Fibroblast of skin of left biceps (primary cell): ENCODE measurements at regions not wholly inside any gene's neighbourhood (a gene's known extent, or its start where the extent isn't known, plus 50 kb on each side); places are given as distances from the start of the nearest gene placed in this dataset.
A peak's percentile ranks its signal among the peaks of the same experiment; 100 is the strongest.

ENCODE experiments used
- DNase-seq, 2 experiments: peaks; one replicate each; pipeline ENCODE4 v3.0.0-alpha.2; 2013; ENCODE audit warnings: low read depth in 2 of 2

DNA sequence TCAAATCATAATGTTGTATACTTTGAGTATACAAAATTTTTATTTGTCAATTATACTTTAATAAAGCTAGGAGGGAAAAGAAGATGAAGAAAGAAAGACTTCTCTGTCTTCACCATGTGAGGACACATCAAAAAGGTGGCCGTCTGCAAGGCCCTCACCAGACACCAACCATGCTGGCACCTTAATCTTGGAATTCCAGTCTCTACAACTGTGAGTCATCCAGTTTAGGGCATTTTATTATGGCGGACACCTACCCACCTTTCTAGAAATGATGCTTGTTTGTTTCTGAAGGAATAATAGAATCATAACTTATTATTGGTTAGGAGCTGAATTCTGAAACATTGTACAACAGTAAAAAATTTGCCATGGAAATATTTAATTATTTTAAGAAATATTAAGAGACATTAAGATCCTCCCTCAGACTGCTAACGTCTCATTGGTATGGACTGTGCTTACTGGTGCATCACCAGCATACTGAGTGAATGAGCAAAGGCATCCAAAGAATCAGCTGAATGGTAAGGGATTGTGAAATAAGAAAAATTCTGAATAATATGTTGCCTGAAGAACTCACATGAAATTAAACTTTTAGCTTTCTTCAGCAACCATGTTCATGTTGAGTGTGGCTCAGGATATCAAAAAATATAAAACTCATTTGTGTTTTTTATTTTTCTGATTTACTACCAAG lies 536.6 kb downstream of the HTR7 start:
- no peak for DNase-seq

DNA sequence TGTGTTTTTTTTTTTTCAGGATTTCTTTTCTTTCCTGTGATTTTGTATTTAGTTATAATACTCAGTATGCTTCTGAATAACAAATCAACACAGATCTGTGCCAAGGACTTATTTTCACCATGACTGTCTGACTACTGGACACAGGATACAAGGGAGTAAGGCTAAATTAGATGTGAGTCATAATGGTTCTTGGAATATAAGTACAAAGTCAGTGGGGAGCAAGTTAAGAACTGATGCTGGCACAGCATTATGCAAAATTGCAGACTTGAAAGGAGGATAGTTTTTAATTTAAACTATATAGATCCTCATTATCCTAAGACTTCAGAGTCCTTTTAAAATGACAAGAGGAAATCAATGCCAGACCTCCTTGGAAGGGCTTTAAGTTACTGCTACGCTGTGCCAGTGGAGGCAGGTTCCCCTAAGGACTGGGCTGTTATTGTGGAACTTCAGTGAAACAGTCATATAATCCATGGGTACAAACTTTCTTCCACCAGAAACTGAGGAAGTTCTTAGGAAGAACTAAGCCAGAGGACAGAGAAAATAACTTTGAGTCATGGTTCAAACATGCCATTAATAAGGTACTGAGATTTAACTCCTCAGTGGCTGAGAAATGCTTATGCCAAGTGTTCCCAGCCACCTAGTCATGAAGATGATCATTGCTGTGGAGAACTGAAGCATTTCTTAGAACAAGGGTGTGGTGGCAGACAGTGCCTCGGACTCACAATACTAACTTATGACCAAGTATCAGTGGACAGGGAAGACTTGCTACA lies 531.2 kb downstream of the HTR7 start:
- DNase-seq = no peak

DNA sequence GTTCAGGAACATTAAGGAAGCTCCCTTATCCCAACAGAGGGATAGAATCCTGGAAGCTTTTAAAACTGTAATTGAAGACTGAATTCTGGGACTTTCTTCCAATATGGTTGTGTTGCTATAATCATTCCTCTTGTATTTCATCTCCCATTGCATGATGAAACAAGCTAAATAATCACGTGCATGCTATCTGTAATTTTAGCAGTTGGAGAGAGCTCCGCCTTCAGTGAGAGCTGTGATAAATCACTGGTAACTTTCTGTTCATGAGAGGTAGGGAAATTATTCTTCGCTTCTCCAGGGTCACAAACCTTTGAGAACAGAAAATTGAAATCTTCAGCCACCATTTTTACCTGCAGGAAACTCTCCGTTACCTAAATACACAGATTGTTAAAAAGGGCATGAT lies 530.2 kb downstream of the HTR7 start:
- no peak for DNase-seq

DNA sequence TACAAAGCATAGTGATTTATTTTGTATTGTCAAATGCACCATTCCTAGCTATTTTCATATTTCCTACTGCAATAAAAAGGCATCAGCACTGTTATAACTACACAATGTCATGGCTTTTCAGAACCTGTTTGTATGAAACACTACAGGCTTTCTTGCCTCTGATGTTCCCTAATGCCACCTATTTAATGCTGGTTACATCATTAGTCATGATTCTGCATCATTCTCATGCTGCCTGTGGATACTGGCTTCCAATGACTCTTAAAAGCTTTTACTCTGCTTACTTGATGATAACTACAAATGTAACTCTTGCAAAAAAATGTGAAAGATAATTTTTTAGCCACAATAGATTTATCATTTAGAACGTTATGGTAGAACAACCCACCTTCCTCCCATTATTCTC lies 529.4 kb downstream of the HTR7 start:
- no peak for DNase-seq

DNA sequence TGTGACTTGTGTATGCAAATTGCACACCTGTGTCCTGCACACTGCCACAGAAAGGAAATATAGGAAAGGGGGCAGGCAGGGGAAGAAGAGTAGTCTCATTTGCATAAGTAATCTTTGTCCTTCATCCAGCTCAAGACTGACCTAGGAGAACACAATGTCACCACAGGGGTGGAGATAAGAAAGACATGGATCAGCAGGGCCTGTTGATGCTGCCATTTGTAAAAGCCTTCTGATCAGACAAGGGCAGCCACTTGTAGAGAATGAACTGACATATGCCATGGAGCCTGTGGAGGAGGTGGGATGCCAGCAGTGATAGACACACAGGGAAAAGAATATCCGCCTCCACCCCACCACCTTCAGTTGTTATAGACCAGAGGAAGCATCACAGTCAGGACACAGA lies 528.9 kb downstream of the HTR7 start:
- DNase-seq = no peak

DNA sequence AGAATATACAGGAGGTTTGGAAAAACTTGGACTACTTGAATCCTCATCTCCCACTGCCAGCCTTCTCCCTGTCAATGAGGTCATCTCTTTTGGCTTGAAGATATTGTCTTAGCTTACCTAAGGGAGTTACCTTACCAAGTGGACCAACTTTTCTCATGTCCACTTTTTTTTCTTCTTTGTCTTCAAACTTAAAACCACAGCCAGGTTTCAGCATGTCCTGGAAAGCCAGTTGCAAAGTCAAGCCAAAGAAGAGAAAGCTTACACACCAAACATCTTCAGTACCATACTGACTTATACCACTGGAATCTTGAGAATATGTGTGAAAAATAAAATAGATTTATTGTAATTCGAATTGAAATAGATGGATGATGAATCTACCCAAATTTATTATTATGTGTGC lies 520.5 kb downstream of the HTR7 start:
- DNase-seq = no peak

DNA sequence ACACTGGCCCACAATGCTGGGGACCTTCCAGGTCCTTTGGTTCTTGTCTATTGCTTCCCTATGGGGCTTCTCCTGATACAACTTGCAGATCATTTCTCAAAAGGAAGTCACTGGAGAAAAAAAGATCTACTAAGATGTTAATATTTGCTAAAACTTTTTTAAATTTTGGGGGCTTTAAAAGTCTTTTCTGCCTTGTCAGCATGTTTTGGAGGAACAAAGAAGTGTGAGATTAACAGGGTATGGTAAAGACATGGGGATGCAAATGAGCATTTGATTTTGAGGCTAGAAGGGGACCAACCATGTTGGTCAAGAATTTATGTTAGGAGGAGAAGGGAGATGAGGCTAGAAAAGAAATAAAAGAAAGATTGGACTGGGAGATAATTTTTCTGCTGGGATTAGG lies 515.4 kb downstream of the HTR7 start:
- DNase-seq = no peak

DNA sequence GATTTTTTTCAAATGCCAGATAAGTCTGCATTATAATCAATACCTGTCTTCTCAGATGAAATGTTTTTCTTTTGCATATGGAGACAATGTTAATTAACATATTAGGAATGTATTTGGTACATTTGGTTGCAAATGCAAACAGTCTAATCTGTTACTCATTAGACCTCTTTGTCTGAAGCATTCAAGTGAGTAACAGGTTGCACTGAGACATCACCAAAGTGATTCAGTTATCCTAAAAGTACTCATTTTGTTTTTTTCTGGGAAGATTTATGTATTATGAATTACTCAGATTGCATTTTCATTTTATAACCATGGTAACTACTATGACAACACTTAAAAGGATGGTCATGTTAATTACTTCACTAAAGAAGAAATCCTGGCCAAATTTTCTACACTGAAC lies 513.6 kb downstream of the HTR7 start:
- no peak for DNase-seq

DNA sequence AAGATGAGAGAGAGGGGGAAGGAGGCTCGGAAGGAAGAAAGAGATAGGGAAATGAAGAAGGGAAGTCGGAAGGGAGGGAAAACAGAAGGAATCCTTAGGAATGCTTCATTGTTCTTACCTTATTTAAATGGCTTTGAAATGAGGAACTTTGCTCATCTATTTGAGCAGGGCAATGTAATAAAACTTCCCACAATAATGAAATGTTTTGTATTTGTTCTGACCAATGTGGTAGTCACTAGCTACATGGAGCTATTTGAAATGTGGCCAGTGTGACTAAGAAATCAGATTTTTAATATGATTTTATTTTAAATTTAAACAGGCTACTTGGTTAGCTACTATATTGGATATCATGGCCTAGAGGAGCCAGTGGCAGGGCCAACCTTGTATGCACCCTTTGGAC lies 510.6 kb downstream of the HTR7 start:
- DNase-seq = no peak

DNA sequence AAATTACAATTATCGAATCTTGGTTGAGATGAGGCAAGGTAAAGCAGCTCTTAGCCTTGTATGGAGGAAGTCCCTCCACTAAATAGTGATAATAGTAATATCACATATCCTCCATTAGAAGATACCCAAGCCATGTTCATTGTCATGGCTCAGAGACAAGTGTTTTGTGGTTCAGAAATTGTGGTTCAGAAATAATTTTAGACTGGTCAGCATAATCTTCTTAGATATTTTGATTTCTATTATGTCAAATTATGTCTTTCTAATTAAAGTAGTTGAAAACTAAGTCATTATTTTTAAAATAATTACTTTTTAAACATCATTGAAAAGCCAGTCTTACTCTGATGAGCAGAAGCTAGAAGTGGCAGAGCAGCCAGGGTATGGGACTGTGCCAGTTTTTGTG lies 507.7 kb downstream of the HTR7 start:
- no peak for DNase-seq

DNA sequence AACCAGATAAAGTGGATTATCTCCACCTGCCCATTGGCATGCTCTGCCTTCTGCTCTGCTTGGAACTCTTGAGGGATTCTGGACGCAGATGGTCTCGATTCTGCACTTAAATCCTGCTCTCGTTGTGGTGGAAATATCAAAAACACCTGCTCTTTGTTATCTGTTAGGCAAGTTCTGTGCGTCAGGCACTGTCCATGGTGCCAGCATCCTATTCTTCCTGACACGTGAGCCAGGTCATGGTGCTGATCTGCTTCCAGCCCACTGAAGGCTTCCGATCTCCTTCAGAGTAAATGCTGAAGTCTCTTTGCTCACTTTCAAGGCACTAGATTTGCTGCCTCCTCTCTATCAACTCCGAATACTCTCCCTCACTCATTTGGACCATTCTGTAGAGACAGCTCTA lies 505.6 kb downstream of the HTR7 start:
- DNase-seq = no peak

DNA sequence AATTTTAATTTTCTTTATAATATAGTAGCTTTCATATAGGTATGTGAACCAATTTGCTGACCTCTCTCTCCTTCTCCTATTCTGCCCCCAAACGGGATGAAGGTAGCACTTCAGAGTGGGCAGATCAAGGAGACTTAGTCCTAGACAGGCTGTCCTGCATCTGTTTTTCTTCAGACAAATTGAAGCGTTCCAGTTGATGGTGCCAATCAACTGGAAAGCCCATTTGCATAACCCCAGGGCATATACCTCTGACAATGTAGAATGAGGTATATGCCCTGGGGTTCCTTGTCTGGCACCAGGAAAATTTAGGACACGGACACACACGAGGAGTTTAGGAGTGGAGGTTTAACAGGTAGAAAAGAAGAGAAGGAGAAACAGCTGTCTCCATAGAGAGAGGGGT lies 502.9 kb downstream of the HTR7 start:
- no peak for DNase-seq

DNA sequence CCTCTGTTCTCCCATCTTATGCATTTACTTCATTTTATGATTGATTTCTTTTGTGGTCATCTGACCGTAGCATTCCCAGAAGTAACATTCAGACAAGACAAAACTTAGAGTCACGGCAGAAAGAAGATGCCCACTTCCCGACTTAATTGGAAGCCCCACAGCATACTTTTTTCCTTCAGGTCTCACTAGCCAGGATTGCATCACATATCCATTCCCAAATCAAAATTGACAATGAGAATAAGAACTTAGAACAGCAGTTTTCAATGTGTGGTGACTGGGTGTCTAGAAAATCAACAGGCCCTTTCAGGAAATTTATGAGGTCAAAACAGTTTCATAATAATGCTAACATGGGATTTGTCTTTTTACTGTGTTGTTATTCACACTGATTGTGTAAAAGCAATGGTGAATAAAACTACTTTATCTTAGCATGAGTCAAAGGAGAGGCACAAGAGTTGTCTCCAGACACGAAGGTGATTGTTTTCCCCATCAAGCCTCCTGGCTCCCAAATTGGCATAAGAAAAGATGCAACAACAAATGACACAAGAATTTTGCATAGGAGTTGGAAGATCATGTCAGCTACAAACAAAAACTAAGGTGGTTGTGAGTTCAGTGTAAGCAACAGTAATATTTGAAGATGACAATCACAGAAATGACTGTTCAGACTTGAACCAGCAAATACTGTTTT lies 493.9 kb downstream of the HTR7 start:
- DNase-seq = no peak

DNA sequence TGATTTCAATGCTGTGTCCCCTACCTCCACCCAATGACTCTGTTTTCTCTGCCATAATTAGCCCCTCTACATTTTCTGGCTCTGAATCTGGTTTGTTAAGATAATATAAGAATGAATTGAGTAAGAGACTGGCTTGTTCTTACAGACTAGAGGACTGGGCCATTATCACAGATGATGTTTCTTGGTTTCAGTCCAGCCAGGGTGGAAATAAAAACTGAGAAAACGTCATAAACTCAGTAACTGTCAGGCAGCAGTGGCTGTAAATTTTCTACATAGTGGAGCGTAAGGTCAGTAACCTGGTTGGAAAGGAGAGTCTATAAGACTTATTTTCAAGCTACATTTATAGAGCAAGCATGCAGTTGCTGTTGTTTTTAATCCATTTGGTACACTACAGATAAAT lies 485.4 kb downstream of the HTR7 start:
- DNase-seq = no peak

DNA sequence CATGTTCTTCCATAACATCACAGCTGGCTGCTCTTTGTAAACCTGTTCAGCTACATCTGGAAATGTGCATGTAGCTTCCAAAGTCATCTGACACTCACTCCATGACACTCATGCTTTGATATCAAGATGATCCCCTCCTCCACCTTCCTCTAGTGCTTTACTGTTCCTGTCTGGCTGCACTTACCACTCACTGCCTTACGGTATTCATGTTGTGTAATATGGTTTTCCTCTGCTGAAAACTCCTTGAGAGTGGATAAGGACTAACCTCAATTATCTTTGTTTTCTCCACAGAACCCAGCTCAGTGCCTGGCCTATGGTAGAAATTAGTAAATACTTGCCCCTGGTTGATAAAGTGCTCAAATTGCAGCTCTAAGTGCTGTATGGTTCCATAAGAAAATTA lies 483.9 kb downstream of the HTR7 start:
- DNase-seq = no peak

DNA sequence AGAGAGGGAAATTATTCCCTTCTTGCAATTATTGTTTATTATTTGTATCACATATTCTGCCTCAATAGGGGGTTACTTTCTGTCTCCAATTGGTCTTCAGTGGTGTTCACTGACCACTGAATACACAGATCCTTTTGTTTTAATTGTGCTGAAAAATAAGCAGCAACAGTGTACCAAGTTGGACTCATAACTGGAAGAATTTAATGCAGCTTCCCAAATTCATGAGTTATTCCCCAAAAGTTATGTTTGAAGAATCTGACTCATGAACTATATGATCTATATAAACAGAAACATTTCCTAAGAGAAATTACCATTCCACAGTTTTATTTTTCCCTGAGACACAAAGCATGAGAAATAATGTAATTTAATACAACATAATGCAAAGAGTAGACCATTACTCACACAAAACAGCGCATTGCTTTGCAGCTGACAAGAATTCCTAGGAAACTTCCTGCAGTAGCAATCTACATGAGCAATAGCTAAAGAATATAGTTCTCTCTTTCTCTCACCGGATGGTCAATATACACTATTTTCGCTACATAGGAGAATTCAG lies 479.2 kb downstream of the HTR7 start:
- peak; percentile 64 to 72 for DNase-seq

DNA sequence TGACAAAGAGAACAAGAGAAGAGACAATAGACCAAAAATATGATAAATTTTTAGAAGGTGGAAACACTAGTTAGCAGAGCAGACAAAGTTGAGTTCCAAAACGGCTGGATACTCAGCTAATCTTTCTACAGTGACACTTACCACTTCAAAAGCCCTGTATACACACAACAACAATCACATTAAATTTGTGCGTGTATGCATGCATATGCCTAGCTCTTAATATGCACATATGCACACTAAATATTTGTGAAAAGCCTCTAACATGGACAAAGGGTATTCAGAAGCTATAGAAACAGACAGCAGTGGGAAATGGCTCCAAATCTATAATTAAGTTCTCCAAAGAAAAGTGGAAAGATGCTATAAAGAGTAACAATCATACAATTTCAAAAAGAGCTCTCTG lies 476.4 kb downstream of the HTR7 start:
- DNase-seq = no peak

DNA sequence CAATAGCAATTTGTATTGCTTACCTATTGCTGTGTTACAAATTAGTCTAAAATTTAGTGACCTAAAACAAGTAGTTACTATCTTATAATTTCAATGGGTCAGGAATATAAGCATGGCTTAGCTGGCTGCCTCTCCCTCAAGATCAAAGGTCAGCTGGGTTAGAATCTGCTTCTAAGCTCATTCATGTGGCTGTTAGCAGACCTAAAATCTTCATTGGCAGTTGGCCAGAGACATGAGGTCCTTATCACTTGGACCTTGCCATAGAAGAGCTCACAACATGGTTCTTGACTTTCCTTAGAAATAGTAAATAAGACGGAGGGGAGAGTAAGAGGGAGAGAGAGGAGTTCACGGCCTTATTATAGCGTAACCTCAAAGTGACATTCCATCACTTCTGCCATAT lies 468.0 kb downstream of the HTR7 start:
- DNase-seq = no peak

DNA sequence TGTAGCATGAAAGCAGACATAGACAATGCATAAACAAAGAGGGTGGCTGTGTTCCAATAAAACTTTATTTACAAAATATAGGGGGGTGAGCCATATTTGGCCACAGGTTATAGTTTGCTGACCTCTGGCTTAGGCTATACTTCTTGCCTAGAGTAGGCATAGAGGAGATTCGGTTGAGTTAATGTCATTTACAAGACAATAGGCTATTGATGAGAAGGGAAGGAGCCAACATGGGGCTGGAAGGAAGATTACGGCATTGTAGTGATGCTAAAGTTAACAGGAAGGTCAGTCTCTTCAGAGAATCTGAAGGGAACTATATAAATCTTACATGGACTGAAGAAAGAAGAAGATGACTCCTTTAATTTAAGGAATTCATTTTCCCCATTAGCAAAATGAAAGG lies 463.5 kb downstream of the HTR7 start:
- DNase-seq = no peak

DNA sequence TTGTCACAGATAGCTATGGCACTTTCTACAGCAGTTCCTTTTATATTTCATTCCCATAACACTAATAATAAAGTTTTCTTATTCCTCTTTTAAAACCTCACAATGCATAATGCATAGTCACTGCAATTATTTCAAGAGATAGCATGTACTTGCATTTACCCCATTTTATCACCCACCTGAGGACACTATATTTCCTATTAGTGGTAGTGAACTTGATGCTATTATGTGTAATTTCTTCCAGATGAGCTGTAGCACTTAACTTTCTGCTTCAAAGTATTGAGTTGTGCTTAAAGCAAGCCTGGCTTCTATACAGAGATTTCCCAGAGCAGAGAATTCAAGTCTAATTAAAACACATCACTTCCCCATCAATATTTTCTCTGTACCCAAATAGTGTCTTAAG lies 461.1 kb downstream of the HTR7 start:
- DNase-seq = no peak

DNA sequence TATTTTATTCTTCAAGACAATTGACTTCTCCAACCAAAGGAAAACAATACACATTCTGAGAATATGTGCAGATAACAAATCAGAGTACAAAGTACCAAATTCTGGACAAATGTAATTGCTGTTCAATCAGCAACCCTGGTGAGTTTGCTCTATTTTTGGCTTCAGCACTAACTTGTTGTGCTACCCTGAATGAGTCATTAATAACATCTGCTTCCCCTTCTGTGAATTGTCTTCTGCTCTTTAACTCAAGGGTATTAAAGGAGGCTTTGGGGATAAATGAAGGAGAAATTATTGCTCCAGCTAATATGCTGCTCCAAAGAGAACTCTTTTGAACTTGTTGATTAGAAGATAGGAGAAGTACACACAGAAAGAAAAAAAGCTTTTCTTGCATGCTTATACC lies 459.3 kb downstream of the HTR7 start:
- no peak for DNase-seq

DNA sequence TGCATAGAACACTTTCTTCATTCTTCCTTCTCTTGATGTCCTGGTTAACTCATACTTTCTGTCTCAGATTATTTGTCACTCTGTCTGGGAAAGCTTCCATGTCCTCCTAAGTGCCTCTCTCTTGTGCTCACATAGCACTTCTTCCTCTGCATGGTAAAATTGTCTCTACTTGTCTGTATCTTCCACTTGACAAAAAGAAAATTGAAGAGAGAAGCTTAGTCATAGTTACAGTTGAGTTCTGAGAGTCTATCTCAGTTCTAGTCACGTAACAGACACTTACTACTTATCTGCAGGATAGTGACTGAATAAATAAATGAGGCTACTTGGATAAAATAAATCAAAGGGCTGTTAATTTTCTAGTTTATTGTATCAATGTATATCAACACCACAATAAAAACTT lies 458.1 kb downstream of the HTR7 start:
- no peak for DNase-seq
